ENCODE measurements at regions not wholly inside any gene's neighbourhood (a gene's known extent, or its start where the extent isn't known, plus 50 kb on each side); places are given as distances from the start of the nearest gene placed in this dataset.

GRCh38 chr10:35726846-35727245 lies 84.8 kb upstream of the FZD8 start:
- no peaks in the 10 kb centered on the region for H3K9me2 ChIP-seq (replicated peaks; ENCODE audit: insufficient read depth, low read length)
- no peak overlapping the region for H2AFZ ChIP-seq (ENCODE audit: low read length)
- H3K9ac ChIP-seq (ENCODE audit: low read length), result no peak overlapping the region
- H3K79me2 ChIP-seq (ENCODE audit: low read length), result no peaks in the 10 kb centered on the region
- TF ChIP-seq EZH2phosphoT487 (IDR thresholded peaks at IDR 0.05; ENCODE audit: low read length) (no peak), EZH2 (optimal IDR thresholded peaks at IDR 0.05; ENCODE audit: low read depth, low read length) (no peak)
- TF ChIP-seq, protein P1, sequence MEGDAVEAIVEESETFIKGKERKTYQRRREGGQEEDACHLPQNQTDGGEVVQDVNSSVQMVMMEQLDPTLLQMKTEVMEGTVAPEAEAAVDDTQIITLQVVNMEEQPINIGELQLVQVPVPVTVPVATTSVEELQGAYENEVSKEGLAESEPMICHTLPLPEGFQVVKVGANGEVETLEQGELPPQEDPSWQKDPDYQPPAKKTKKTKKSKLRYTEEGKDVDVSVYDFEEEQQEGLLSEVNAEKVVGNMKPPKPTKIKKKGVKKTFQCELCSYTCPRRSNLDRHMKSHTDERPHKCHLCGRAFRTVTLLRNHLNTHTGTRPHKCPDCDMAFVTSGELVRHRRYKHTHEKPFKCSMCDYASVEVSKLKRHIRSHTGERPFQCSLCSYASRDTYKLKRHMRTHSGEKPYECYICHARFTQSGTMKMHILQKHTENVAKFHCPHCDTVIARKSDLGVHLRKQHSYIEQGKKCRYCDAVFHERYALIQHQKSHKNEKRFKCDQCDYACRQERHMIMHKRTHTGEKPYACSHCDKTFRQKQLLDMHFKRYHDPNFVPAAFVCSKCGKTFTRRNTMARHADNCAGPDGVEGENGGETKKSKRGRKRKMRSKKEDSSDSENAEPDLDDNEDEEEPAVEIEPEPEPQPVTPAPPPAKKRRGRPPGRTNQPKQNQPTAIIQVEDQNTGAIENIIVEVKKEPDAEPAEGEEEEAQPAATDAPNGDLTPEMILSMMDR (IDR thresholded peaks at IDR 0.05; ENCODE audit: low read length), result no peak
- no peaks in the 10 kb centered on the region for H3K4me1 ChIP-seq (ENCODE audit: low read length)
- no peak overlapping the region for H3K4me2 ChIP-seq (ENCODE audit: low read depth, low read length)
- H3K4me3 ChIP-seq (ENCODE audit: low read length), result no peak overlapping the region
- no peak for DNase-seq
- H4K20me1 ChIP-seq (ENCODE audit: insufficient read depth, low read length), result no peaks in the 10 kb centered on the region
- no peaks in the 10 kb centered on the region for H3K36me3 ChIP-seq (replicated peaks; ENCODE audit: insufficient read depth, low read length)
- H3K27me3 ChIP-seq (replicated peaks; ENCODE audit: insufficient read depth, low read length), result no peaks in the 10 kb centered on the region
- no peak overlapping the region for H3K27ac ChIP-seq (ENCODE audit: low read length)
- H3K9me3 ChIP-seq (replicated peaks; ENCODE audit: insufficient read depth, low read length), result no peaks in the 10 kb centered on the region
- no peaks in the 10 kb centered on the region for H3F3A ChIP-seq (ENCODE audit: insufficient read depth, low read length)

GRCh38 chr10:35723992-35724391 lies 81.9 kb upstream of the FZD8 start:
- TF ChIP-seq EZH2 (optimal IDR thresholded peaks at IDR 0.05; ENCODE audit: low read depth, low read length) (no peak), EZH2phosphoT487 (IDR thresholded peaks at IDR 0.05; ENCODE audit: low read length) (no peak)
- TF ChIP-seq, protein P1 (IDR thresholded peaks at IDR 0.05; ENCODE audit: low read length), result no peak
- no peak overlapping the region for H2AFZ ChIP-seq (ENCODE audit: low read length)

GRCh38 chr10:35723059-35723458 lies 81.0 kb upstream of the FZD8 start:
- no peak for TF ChIP-seq EZH2phosphoT487 (IDR thresholded peaks at IDR 0.05; ENCODE audit: low read length)
- TF ChIP-seq, protein P1 (IDR thresholded peaks at IDR 0.05; ENCODE audit: low read length), result no peak
- TF ChIP-seq EZH2 (optimal IDR thresholded peaks at IDR 0.05; ENCODE audit: low read depth, low read length), result no peak
- DNase-seq, result no peak
- H3K9me2 ChIP-seq (replicated peaks; ENCODE audit: insufficient read depth, low read length), result no peaks in the 10 kb centered on the region
- H3F3A ChIP-seq (ENCODE audit: insufficient read depth, low read length), result no peaks in the 10 kb centered on the region
- H3K4me3 ChIP-seq (ENCODE audit: low read length), result no peak overlapping the region
- no peaks in the 10 kb centered on the region for H4K20me1 ChIP-seq (ENCODE audit: insufficient read depth, low read length)
- no peak overlapping the region for H3K27ac ChIP-seq (ENCODE audit: low read length)
- no peaks in the 10 kb centered on the region for H3K27me3 ChIP-seq (replicated peaks; ENCODE audit: insufficient read depth, low read length)
- H2AFZ ChIP-seq (ENCODE audit: low read length), result no peak overlapping the region
- H3K79me2 ChIP-seq (ENCODE audit: low read length), result no peaks in the 10 kb centered on the region
- H3K9me3 ChIP-seq (replicated peaks; ENCODE audit: insufficient read depth, low read length), result no peaks in the 10 kb centered on the region
- no peaks in the 10 kb centered on the region for H3K4me1 ChIP-seq (ENCODE audit: low read length)
- no peaks in the 10 kb centered on the region for H3K36me3 ChIP-seq (replicated peaks; ENCODE audit: insufficient read depth, low read length)
- no peak overlapping the region for H3K4me2 ChIP-seq (ENCODE audit: low read depth, low read length)
- H3K9ac ChIP-seq (ENCODE audit: low read length), result no peak overlapping the region

More at GRCh38 chr10:35723992-35724391, 81.9 kb upstream of the FZD8 start:
- Histone ChIP-seq H3F3A (ENCODE audit: insufficient read depth, low read length) (no peaks in the 10 kb centered on the region), H3K4me3 (ENCODE audit: low read length) (no peak overlapping the region), H3K4me2 (ENCODE audit: low read depth, low read length) (no peak overlapping the region), H3K79me2 (ENCODE audit: low read length) (no peaks in the 10 kb centered on the region), H3K27me3 (replicated peaks; ENCODE audit: insufficient read depth, low read length) (no peaks in the 10 kb centered on the region), H3K27ac (ENCODE audit: low read length) (no peak overlapping the region), H3K36me3 (replicated peaks; ENCODE audit: insufficient read depth, low read length) (no peaks in the 10 kb centered on the region), H3K9me3 (replicated peaks; ENCODE audit: insufficient read depth, low read length) (no peaks in the 10 kb centered on the region), H3K9ac (ENCODE audit: low read length) (no peak overlapping the region), H3K4me1 (ENCODE audit: low read length) (no peaks in the 10 kb centered on the region), H3K9me2 (replicated peaks; ENCODE audit: insufficient read depth, low read length) (no peaks in the 10 kb centered on the region), H4K20me1 (ENCODE audit: insufficient read depth, low read length) (no peaks in the 10 kb centered on the region)
- DNase-seq, result no peak

All from MM.1S (cell line).